H9 (cell line): ENCODE measurements at regions not wholly inside any gene's neighbourhood (a gene's known extent, or its start where the extent isn't known, plus 50 kb on each side); places are given as distances from the start of the nearest gene placed in this dataset.

ENCODE experiments used
- DNase-seq: peaks from one replicate; pipeline ENCODE4 v3.0.0-alpha.2; 2017
- H2AFZ ChIP-seq: one replicate; pipeline ENCODE4 v1.6.1; 2013; ENCODE audit warnings: mild to moderate bottlenecking, low read length, control low read depth, moderate library complexity
- H2AK5ac ChIP-seq: 2 replicates; pipeline ENCODE4 v1.6.1; 2013; ENCODE audit warnings: low read length, control low read depth, mixed read lengths; ENCODE audit not compliant: insufficient read length
- H2BK120ac ChIP-seq: one replicate; pipeline ENCODE4 v1.6.1; 2013; ENCODE audit warnings: low read depth, mild to moderate bottlenecking, low read length, control low read depth, inconsistent platforms; ENCODE audit not compliant: poor library complexity, severe bottlenecking
- H2BK12ac ChIP-seq: 2 replicates; pipeline ENCODE4 v1.6.1; 2013; ENCODE audit warnings: low read length, control low read depth, mixed read lengths, low read depth; ENCODE audit not compliant: insufficient read length
- H2BK15ac ChIP-seq: 2 replicates; pipeline ENCODE4 v1.6.1; 2013; ENCODE audit warnings: low read depth, low read length, control low read depth
- H2BK20ac ChIP-seq: one replicate; pipeline ENCODE4 v1.6.1; 2013; ENCODE audit warnings: low read depth, mild to moderate bottlenecking, low read length, control low read depth, inconsistent platforms; ENCODE audit not compliant: poor library complexity, severe bottlenecking
- H2BK5ac ChIP-seq: 2 replicates; pipeline ENCODE4 v1.6.1; 2013; ENCODE audit warnings: low read length, control low read depth, mixed read lengths; ENCODE audit not compliant: insufficient read length
- H3K14ac ChIP-seq: 2 replicates; pipeline ENCODE4 v1.6.1; 2013; ENCODE audit warnings: low read length, control low read depth; ENCODE audit not compliant: insufficient read depth
- H3K18ac ChIP-seq: 2 replicates; pipeline ENCODE4 v1.6.1; 2013; ENCODE audit warnings: low read depth, mild to moderate bottlenecking, mixed read lengths, low read length, control low read depth; ENCODE audit not compliant: insufficient read length
- H3K23ac ChIP-seq: 2 replicates; pipeline ENCODE4 v1.6.1; 2013; ENCODE audit warnings: low read length, control low read depth, mixed read lengths, low read depth; ENCODE audit not compliant: insufficient read length
- H3K23me2 ChIP-seq: 2 replicates; pipeline ENCODE4 v1.6.1; 2013; ENCODE audit warnings: low read depth, mild to moderate bottlenecking, mixed read lengths, low read length, control low read depth; ENCODE audit not compliant: insufficient read length, poor library complexity, severe bottlenecking
- H3K27ac ChIP-seq: 2 replicates; pipeline ENCODE4 v1.5.1; 2013; ENCODE audit warnings: low read length, control low read depth, mixed read lengths, low read depth; ENCODE audit not compliant: insufficient read length
- H3K27me3 ChIP-seq: 2 replicates; pipeline ENCODE4 v1.6.1; 2013; ENCODE audit warnings: low read length, control low read depth, inconsistent platforms; ENCODE audit not compliant: insufficient read depth
- H3K4ac ChIP-seq: 2 replicates; pipeline ENCODE4 v1.6.1; 2013; ENCODE audit warnings: low read depth, mild to moderate bottlenecking, control low read depth, inconsistent platforms, low read length, moderate library complexity
- H3K4me1 ChIP-seq: 2 replicates; pipeline ENCODE4 v1.6.1; 2013; ENCODE audit warnings: low read length, control low read depth, inconsistent platforms; ENCODE audit not compliant: insufficient read depth
- H3K4me2 ChIP-seq: 2 replicates; pipeline ENCODE4 v1.6.1; 2013; ENCODE audit warnings: low read length, control low read depth, mixed read lengths; ENCODE audit not compliant: insufficient read length, insufficient read depth
- H3K56ac ChIP-seq: 2 replicates; pipeline ENCODE4 v1.6.1; 2013; ENCODE audit warnings: low read depth, mild to moderate bottlenecking, mixed read lengths, low read length, control low read depth; ENCODE audit not compliant: insufficient read length
- H3K79me1 ChIP-seq: 2 replicates; pipeline ENCODE4 v1.6.1; 2013; ENCODE audit warnings: low read depth, mild to moderate bottlenecking, moderate library complexity, low read length, control low read depth, inconsistent platforms; ENCODE audit not compliant: insufficient read depth, poor library complexity, severe bottlenecking
- H3K79me2 ChIP-seq: 2 replicates; pipeline ENCODE4 v1.6.1; 2013; ENCODE audit warnings: low read length, control low read depth, inconsistent platforms; ENCODE audit not compliant: insufficient read depth
- H3K9ac ChIP-seq: 2 replicates; pipeline ENCODE4 v1.6.1; 2013; ENCODE audit warnings: low read length, control low read depth, mixed read lengths; ENCODE audit not compliant: insufficient read length; ENCODE audit errors: extremely low read depth
- H3K9me3 ChIP-seq: one replicate; pipeline ENCODE4 v1.6.1; 2013; ENCODE audit warnings: low read depth, low read length, inconsistent platforms; ENCODE audit not compliant: control insufficient read depth
- H3T11ph ChIP-seq: one replicate; pipeline ENCODE4 v1.6.1; 2013; ENCODE audit warnings: mild to moderate bottlenecking, low read length, control low read depth, inconsistent platforms
- H4K20me1 ChIP-seq: one replicate; pipeline ENCODE4 v1.6.1; 2013; ENCODE audit not compliant: control insufficient read depth, insufficient read length, insufficient read depth
- H4K5ac ChIP-seq: 2 replicates; pipeline ENCODE4 v1.6.1; 2013; ENCODE audit warnings: low read depth, mild to moderate bottlenecking, mixed read lengths, low read length, control low read depth; ENCODE audit not compliant: insufficient read length
- H4K8ac ChIP-seq: replicated peaks from 2 replicates; pipeline ENCODE4 v1.6.1; 2013; ENCODE audit warnings: low read length, control low read depth, mixed read lengths, low read depth; ENCODE audit not compliant: insufficient read length
- H4K91ac ChIP-seq: 2 replicates; pipeline ENCODE4 v1.6.1; 2013; ENCODE audit warnings: low read depth, mild to moderate bottlenecking, moderate library complexity, mixed read lengths, low read length, control low read depth; ENCODE audit not compliant: insufficient read length
- H3K27ac Mint-ChIP-seq, 3 experiments: 2 replicates in 2 of 3; 3 replicates in 1 of 3; pipeline ENCODE4 v1.8.0; 2020 to 2021; ENCODE audit warnings: mixed read lengths in 3 of 3, mild to moderate bottlenecking in 1 of 3, moderate library complexity in 1 of 3
- H3K27me3 Mint-ChIP-seq: 2 replicates; pipeline ENCODE4 v1.8.0; 2021; ENCODE audit warnings: low read depth, mild to moderate bottlenecking, moderate library complexity, mixed read lengths
- H3K36me3 Mint-ChIP-seq, 3 experiments: 2 replicates in 2 of 3; 3 replicates in 1 of 3; pipeline ENCODE4 v1.8.0; 2020 to 2021; ENCODE audit warnings: low read depth in 3 of 3, mixed read lengths in 3 of 3; ENCODE audit not compliant: insufficient read depth in 1 of 3
- H3K4me1 Mint-ChIP-seq, 2 experiments: 2 replicates each; pipeline ENCODE4 v1.8.0; 2020; ENCODE audit warnings: mixed read lengths in 2 of 2
- H3K4me3 Mint-ChIP-seq, 2 experiments: 2 replicates in 1 of 2; 3 replicates in 1 of 2; pipeline ENCODE4 v1.8.0; 2020 to 2021; ENCODE audit warnings: mild to moderate bottlenecking in 2 of 2, mixed read lengths in 2 of 2, moderate library complexity in 1 of 2
- H3K9me3 Mint-ChIP-seq, 2 experiments: 2 replicates in 1 of 2; 3 replicates in 1 of 2; pipeline ENCODE4 v1.8.0; 2020; ENCODE audit warnings: mild to moderate bottlenecking in 2 of 2, mixed read lengths in 2 of 2, moderate library complexity in 1 of 2
- CTCF ChIP-seq: fragments of 200-600 bp; sonication (generic); conservative IDR thresholded peaks from 3 replicates; pipeline ENCODE4 v1.8.0; 2021; ENCODE audit warnings: antibody characterized with exemption, mild to moderate bottlenecking
- WGBS: extraction: QIAGEN DNeasy Blood & Tissue Kit; methylation state at CpG from one replicate; pipeline ENCODE4 v1.1.7; 2013; ENCODE audit warnings: missing lambda C conversion rate, low lambda C conversion rate, mixed read lengths; ENCODE audit not compliant: insufficient read length; ENCODE audit errors: extremely low coverage; 5-methylcytosine and 5-hydroxymethylcytosine counted together

- no peaks in the 10 kb centered on the region for H3K27me3 ChIP-seq
- Mint-ChIP-seq H3K9me3 (peaks cover 0 to 4% of the 10 kb centered on the region in 2 experiments; a peak in 3 of 5 replicates), H3K4me1 (no peaks in the 10 kb centered on the region), H3K27me3 (no peaks in the 10 kb centered on the region), H3K4me3 (no peak overlapping the region), H3K27ac (no peak overlapping the region; a peak in 1 of 7 replicates), H3K36me3 (peaks cover 0 to 5% (median 0%) of the 10 kb centered on the region in 3 experiments; a peak in 2 of 7 replicates)
- TF ChIP-seq CTCF, result no peak
- H3K14ac ChIP-seq, result no peak overlapping the region
- H4K5ac ChIP-seq, result no peak overlapping the region
- no peaks in the 10 kb centered on the region for H4K20me1 ChIP-seq
- no peak overlapping the region for H2BK20ac ChIP-seq
- H3K4me1 ChIP-seq, result no peaks in the 10 kb centered on the region
- H3K18ac ChIP-seq, result no peak overlapping the region
- no peak overlapping the region for H3K9ac ChIP-seq
- no peak overlapping the region for H3K27ac ChIP-seq
- H2BK120ac ChIP-seq, result no peak overlapping the region
- H3K23me2 ChIP-seq, result no peaks in the 10 kb centered on the region
- no peaks in the 10 kb centered on the region for H3K79me1 ChIP-seq
- H2AK5ac ChIP-seq, result no peak overlapping the region
- H3K9me3 ChIP-seq, result no peaks in the 10 kb centered on the region
- DNase-seq, result no peak
- H3K4me2 ChIP-seq, result no peak overlapping the region
- H3K4ac ChIP-seq, result no peak overlapping the region
- H4K8ac ChIP-seq, result no peak overlapping the region
- no peak overlapping the region for H2AFZ ChIP-seq
- no peaks in the 10 kb centered on the region for H3K79me2 ChIP-seq
- H3T11ph ChIP-seq, result no peak overlapping the region
- no peak overlapping the region for H2BK12ac ChIP-seq
- no CpG with 5 or more reads among the region's 3 CpGs for WGBS
- H2BK5ac ChIP-seq, result no peak overlapping the region
- H3K56ac ChIP-seq, result no peak overlapping the region
- H4K91ac ChIP-seq, result no peak overlapping the region
- H3K23ac ChIP-seq, result no peak overlapping the region
- H2BK15ac ChIP-seq, result no peak overlapping the region
These were observed 393.1 kb upstream of the SOX9 start for GRCh38 chr17:71727723-71728122.
